ENCODE measurements at regions not wholly inside any gene's neighbourhood (a gene's known extent, or its start where the extent isn't known, plus 50 kb on each side); places are given as distances from the start of the nearest gene placed in this dataset.
"Not testable (repeated sequence)": the region's sequence is repeated elsewhere in the genome, so short reads cannot be mapped to it uniquely, and the experiment has no call there.

- Histone ChIP-seq H3K27me3 (ENCODE audit: insufficient read depth, low read depth, severe bottlenecking) (no peaks in the 10 kb centered on the region), H3K36me3 (no peaks in the 10 kb centered on the region), H3K4me3 (ENCODE audit: low read depth, low read length) (no peak overlapping the region), H3K9me3 (ENCODE audit: severe bottlenecking) (no peaks in the 10 kb centered on the region), H3K27ac (no peak overlapping the region)
- DNase-seq = no peak
- TF ChIP-seq, protein P1, sequence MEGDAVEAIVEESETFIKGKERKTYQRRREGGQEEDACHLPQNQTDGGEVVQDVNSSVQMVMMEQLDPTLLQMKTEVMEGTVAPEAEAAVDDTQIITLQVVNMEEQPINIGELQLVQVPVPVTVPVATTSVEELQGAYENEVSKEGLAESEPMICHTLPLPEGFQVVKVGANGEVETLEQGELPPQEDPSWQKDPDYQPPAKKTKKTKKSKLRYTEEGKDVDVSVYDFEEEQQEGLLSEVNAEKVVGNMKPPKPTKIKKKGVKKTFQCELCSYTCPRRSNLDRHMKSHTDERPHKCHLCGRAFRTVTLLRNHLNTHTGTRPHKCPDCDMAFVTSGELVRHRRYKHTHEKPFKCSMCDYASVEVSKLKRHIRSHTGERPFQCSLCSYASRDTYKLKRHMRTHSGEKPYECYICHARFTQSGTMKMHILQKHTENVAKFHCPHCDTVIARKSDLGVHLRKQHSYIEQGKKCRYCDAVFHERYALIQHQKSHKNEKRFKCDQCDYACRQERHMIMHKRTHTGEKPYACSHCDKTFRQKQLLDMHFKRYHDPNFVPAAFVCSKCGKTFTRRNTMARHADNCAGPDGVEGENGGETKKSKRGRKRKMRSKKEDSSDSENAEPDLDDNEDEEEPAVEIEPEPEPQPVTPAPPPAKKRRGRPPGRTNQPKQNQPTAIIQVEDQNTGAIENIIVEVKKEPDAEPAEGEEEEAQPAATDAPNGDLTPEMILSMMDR (IDR thresholded peaks at IDR 0.05; ENCODE audit: low read depth, low read length) = no peak
Observed at GRCh38 chr10:53382543-53382942, 610.0 kb upstream of the MBL2 start.

DNA sequence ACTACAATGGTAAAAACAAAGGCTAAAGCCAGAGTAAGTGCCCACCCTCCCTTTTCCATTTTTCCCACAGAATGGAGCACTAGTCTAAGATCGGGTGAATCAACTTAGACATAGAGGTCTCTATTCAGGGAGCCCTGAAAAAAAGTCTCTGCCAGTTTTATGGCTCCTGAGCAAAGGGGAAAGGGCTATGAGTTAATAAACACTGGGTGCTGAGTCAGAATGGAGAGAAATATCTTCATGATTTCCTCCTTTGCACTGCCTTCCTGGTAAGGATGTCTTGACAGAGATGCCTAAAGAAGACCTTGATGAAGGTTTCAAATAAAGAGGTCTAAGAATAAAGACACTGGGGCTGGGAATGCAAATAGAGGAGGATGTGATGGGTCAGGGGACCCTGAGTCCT lies 607.4 kb upstream of the MBL2 start:
- TF ChIP-seq, protein P1 (IDR thresholded peaks at IDR 0.05; ENCODE audit: low read depth, low read length) = no peak
- Histone ChIP-seq H3K27ac (no peak overlapping the region), H3K27me3 (ENCODE audit: insufficient read depth, low read depth, severe bottlenecking) (no peaks in the 10 kb centered on the region), H3K36me3 (no peaks in the 10 kb centered on the region), H3K4me3 (ENCODE audit: low read depth, low read length) (no peak overlapping the region), H3K9me3 (ENCODE audit: severe bottlenecking) (no peaks in the 10 kb centered on the region)
- DNase-seq = no peak

GRCh38 chr10:53370347-53370746 lies 597.8 kb upstream of the MBL2 start:
- H3K9me3 ChIP-seq (ENCODE audit: severe bottlenecking) = no peaks in the 10 kb centered on the region
- TF ChIP-seq, protein P1 (IDR thresholded peaks at IDR 0.05; ENCODE audit: low read depth, low read length) = no peak
- H3K36me3 ChIP-seq = no peaks in the 10 kb centered on the region
- H3K4me3 ChIP-seq (ENCODE audit: low read depth, low read length) = no peak overlapping the region
- DNase-seq = no peak
- no peaks in the 10 kb centered on the region for H3K27me3 ChIP-seq (ENCODE audit: insufficient read depth, low read depth, severe bottlenecking)
- no peak overlapping the region for H3K27ac ChIP-seq

DNA sequence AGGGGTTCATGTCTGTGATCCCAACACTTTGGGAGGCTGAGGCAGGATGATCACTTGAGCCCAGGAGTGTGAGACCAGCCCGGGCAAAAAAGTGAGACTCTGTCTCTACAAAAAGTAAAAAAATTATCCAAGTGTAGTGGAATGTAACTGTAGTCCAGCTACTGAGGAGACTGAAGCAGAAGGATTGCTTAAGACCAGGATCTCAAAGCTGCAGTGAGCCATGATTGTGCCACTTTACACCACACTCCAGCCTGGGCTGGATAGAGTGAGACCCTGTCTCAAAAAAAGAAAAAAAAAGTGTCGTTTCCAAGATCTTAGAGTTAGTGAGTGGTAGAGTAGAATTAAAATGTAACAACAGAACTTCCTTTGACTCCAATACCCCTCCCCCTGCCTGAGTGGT lies 589.4 kb upstream of the MBL2 start:
- Histone ChIP-seq H3K9me3 (ENCODE audit: severe bottlenecking) (no peaks in the 10 kb centered on the region), H3K27me3 (ENCODE audit: insufficient read depth, low read depth, severe bottlenecking) (no peaks in the 10 kb centered on the region), H3K4me3 (ENCODE audit: low read depth, low read length) (no peak overlapping the region), H3K27ac (no peak overlapping the region), H3K36me3 (no peaks in the 10 kb centered on the region)
- TF ChIP-seq, protein P1 (IDR thresholded peaks at IDR 0.05; ENCODE audit: low read depth, low read length) = no peak
- DNase-seq = no peak

GRCh38 chr10:53361281-53361680 lies 588.7 kb upstream of the MBL2 start:
- H3K9me3 ChIP-seq (ENCODE audit: severe bottlenecking) = no peaks in the 10 kb centered on the region
- no peak overlapping the region for H3K27ac ChIP-seq
- TF ChIP-seq, protein P1 (IDR thresholded peaks at IDR 0.05; ENCODE audit: low read depth, low read length) = no peak
- DNase-seq = no peak
- H3K36me3 ChIP-seq = no peaks in the 10 kb centered on the region
- no peak overlapping the region for H3K4me3 ChIP-seq (ENCODE audit: low read depth, low read length)
- no peaks in the 10 kb centered on the region for H3K27me3 ChIP-seq (ENCODE audit: insufficient read depth, low read depth, severe bottlenecking)

DNA sequence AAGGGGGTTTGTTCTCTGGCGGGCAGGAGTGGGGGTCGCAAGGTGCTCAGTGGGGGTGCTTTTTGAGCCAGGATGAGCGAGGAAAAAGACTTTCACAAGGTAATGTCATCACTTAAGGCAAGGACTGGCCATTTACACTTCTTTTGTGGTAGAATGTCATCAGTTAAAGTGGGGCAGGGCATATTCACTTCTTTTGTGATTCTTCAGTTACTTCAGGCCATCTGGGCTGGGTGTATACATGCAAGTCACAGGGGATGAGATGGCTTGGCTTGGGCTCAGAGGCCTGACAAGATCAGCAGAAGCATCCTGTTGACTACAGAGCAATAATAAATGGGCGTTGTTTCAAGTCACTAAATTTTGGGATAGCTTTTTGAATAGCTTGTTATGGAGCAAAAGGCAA lies 586.4 kb upstream of the MBL2 start:
- not testable (repeated sequence) for H3K36me3 ChIP-seq; H3K27me3 ChIP-seq (ENCODE audit: insufficient read depth, low read depth, severe bottlenecking); H3K9me3 ChIP-seq (ENCODE audit: severe bottlenecking); H3K4me3 ChIP-seq (ENCODE audit: low read depth, low read length); H3K27ac ChIP-seq; DNase-seq

Measured in WERI-Rb-1 (cell line).